Ureter (tissue), 1 donor: ENCODE measurements at regions not wholly inside any gene's neighbourhood (a gene's known extent, or its start where the extent isn't known, plus 50 kb on each side); places are given as distances from the start of the nearest gene placed in this dataset.

Source experiments
- DNase-seq: peaks from one replicate; pipeline ENCODE4 v3.0.0-alpha.2; 2020; ENCODE audit warnings: low spot score
- donor health status: DM: yes; HTN: yes; CAD: no.

GRCh38 chr7:155927905-155928304 lies 115.6 kb upstream of the SHH start:
- DNase-seq, result no peak

GRCh38 chr7:155925682-155926081 lies 113.4 kb upstream of the SHH start:
- no peak for DNase-seq

- DNase-seq, result peak; percentile 83
Measured at GRCh38 chr7:155922067-155922816, 110.0 kb upstream of the SHH start.

GRCh38 chr7:155921804-155922066 lies 109.5 kb upstream of the SHH start:
- DNase-seq, result no peak

- no peak for DNase-seq
Measured at GRCh38 chr7:155921086-155921803, 109.0 kb upstream of the SHH start.

GRCh38 chr7:155920068-155920461 lies 107.8 kb upstream of the SHH start:
- no peak for DNase-seq

GRCh38 chr7:155919391-155920067 lies 107.3 kb upstream of the SHH start:
- no peak for DNase-seq

GRCh38 chr7:155918720-155919390 lies 106.6 kb upstream of the SHH start:
- peak; percentile 84 for DNase-seq

- DNase-seq, result no peak
Measured at GRCh38 chr7:155917836-155918430, 105.7 kb upstream of the SHH start.

- no peak for DNase-seq
Measured at GRCh38 chr7:155916926-155917655, 104.8 kb upstream of the SHH start.

- no peak for DNase-seq
Measured at GRCh38 chr7:155914341-155914740, 102.1 kb upstream of the SHH start.

GRCh38 chr7:155913719-155914118 lies 101.5 kb upstream of the SHH start:
- no peak for DNase-seq

- no peak for DNase-seq
Measured at GRCh38 chr7:155913291-155913690, 101.0 kb upstream of the SHH start.

- no peak for DNase-seq
Measured at GRCh38 chr7:155911471-155912105, 99.3 kb upstream of the SHH start.

- DNase-seq, result no peak
Measured at GRCh38 chr7:155908385-155908784, 96.1 kb upstream of the SHH start.

GRCh38 chr7:155907450-155908200 lies 95.4 kb upstream of the SHH start:
- DNase-seq, result no peak

GRCh38 chr7:155901176-155901575 lies 88.9 kb upstream of the SHH start:
- DNase-seq, result no peak

GRCh38 chr7:155899596-155899995 lies 87.3 kb upstream of the SHH start:
- DNase-seq, result no peak

- no peak for DNase-seq
Measured at GRCh38 chr7:155897758-155898386, 85.6 kb upstream of the SHH start.
